Stimulated activated CD8-positive, alpha-beta memory T cell treated with anti-CD3 and anti-CD28 coated beads, Interleukin-4, amount 100 ng/mL, for 48 hours (primary cell): ENCODE measurements at regions not wholly inside any gene's neighbourhood (a gene's known extent, or its start where the extent isn't known, plus 50 kb on each side); places are given as distances from the start of the nearest gene placed in this dataset.

ENCODE experiments used
- DNase-seq: peaks from one replicate; pipeline ENCODE4 v3.0.0-alpha.2; 2020

GRCh38 chr6:90807791-90808701, 221.2 kb upstream of the MAP3K7 start:
- DNase-seq = no peak

DNA sequence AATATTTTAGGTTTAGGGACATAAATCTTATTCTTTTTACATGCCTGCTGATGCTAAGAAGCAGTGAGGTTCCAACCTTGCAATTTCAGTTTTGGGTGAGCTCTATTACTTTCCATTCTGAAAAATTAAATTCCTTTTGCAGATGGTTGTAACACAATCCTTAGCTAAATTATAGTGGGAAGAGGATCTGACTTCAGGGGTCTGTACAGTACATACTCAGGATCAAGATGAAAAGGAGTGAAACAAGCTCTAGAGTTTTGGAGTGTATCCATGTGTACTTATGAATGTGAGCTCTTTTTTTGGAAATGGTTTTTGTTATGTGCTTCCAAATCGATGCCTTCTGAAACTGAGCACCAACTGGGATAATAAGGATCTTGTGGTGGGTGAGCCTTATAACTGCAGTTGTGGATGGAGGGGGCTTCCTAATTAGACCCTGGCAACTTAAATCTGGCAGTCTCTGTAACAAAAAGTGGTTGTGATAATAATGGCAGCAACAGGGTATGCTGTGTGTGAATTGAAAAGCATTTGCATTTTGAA, 218.8 kb upstream of the MAP3K7 start:
- DNase-seq = no peak

GRCh38 chr6:90803956-90804355, 217.1 kb upstream of the MAP3K7 start:
- DNase-seq = no peak

DNA sequence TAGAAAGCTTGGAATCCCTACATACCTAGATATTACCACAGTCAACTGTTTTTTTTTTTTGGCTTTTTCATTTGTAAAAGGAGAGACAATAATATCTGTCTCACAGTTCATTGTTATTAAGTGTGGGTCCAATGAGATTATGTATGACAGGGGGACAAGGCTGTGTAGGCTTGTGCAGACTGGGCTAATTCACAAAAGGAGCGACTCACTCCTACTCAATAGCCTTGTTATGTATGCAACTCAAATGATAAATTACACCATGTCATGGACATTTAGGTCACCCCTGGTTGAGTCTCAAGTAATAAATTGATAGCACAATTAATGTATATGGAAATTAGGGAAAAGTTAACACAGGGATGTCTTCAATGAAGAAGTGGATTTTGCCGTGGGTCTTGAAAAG, 208.2 kb upstream of the MAP3K7 start:
- DNase-seq = no peak

DNA sequence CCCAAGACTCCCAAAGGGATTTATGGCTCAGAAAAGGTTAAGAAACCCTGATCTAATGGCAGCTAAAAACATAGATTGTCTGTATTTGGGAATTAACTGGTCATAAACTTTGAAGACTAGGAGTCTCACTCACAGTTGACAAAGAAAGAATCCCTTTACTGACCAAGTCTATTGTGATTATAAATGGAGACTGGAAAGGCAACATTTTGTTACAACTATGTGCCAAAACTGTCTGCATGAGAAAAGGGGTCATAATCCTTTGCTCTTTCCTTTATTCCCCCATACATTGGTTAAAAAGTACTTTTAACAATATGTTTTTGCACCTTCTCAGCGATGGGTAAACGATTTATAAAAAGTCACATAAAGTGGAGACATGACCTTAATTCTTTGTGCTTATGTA, 206.9 kb upstream of the MAP3K7 start:
- DNase-seq = no peak

GRCh38 chr6:90790696-90791095, 203.8 kb upstream of the MAP3K7 start:
- no peak for DNase-seq

DNA sequence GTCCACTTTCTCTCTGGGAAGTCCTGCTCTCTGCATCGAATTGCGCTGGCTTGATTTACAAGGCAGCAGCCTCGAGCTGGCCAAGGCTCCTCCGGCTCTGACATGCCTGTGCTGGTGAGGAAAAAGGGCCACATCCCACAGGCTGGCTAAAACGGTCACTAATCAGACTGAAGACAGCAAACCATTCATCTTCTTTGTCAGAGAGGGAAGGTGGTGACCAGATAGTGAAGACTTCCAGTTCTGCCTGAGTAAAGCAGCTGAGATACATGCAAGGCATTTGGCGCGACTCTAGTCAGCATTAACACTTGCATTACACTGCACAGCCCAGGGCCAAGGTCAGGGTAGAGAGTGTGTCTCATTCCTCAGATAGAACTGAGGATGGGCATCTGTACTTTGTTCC, 203.2 kb upstream of the MAP3K7 start:
- no peak for DNase-seq

DNA sequence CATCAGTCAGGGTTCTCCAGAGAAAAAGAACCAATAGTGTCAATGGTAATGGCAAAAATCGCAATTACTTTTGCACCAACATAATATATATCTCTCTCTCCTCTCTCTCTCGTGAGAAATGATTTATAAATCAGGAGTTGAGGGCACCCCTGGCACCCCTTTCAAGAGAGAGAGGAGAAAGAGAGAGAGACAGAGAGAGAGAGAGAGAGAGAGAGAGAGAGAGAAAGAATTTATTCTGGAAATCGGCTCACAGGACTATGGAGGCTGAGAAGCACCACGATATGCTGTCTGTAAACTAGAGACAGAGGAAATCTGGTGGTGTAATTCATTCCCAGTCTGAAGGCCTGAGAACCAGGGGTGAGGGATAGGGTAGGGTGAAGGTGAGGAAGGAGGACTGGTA, 201.9 kb upstream of the MAP3K7 start:
- DNase-seq = no peak

DNA sequence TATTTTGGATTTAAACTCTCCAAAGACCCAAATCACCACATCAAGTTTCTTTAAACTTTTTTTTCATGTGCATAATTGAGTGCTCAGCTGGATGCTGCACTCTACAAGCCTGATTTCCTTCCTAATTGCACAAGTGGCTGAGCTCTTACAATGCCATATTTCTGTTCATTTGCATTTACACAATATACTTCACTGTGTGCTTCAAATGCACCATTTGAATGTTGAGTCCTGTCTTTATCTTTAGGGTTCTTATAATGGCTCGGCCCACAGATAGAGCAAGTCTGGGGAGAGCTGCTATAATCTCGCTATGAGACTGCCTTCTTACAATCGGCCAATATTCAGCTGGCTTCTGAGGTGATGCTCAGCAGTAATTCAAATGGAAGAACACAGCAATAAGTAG, 200.6 kb upstream of the MAP3K7 start:
- no peak for DNase-seq

- DNase-seq = no peak
Observed at GRCh38 chr6:90780778-90781177, 193.9 kb upstream of the MAP3K7 start.

- no peak for DNase-seq
Observed at GRCh38 chr6:90780141-90780540, 193.3 kb upstream of the MAP3K7 start.

DNA sequence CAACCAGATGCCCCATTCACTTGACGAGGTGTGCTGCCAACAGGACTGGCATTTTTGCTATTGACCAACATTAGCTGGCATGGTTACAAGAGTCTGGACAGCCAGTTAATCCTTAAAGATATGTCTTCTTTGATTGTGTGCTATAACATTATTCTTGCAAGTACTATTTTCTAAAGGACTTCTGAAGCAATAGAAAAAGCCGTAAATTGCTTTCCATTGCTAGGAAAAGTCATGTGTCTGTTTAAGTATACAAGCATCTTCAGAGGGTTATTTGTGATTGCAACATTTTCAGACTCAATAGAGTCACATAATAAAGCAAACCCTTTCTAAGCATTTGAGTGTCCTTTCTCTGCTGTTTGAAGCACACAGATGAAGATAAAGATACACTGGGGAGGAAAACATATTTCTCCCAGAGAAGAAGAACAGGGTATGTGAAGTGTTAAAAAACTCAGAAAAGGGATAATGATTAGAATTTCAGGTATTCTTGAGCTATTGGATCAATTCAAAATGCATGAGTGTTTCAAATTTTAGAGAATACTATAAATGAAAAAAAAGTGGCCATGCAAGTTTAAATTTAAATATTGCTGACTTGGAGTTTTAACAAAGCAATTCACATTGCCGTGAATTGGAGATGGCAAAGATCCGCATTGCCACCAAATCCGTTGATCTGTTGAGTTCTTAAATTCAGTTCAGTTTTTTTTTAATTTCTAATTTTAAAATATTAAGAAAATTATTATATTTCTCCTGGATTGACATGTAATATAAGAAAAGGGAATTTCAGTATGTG, 191.7 kb upstream of the MAP3K7 start:
- DNase-seq = no peak

DNA sequence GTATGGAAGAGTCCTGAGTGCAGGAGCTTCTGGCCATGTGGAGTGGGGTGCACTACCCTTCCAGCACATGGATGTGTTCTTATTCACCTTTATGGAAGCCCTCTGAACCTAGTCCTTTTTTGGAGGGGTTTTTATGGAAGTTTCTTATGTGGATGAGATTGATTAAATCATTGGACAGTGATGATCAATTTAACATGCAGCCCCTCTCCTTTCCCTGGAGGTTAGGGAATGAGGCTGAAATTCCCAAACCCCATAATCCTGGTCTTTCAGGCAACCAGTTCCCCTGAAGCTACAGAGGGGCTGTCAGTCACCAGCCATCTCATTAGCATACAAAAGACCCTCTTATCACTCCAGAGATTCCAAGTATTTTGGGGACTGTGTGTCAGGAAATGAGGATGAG, 183.9 kb upstream of the MAP3K7 start:
- DNase-seq = no peak

- DNase-seq = no peak
Observed at GRCh38 chr6:90765895-90766294, 179.0 kb upstream of the MAP3K7 start.

DNA sequence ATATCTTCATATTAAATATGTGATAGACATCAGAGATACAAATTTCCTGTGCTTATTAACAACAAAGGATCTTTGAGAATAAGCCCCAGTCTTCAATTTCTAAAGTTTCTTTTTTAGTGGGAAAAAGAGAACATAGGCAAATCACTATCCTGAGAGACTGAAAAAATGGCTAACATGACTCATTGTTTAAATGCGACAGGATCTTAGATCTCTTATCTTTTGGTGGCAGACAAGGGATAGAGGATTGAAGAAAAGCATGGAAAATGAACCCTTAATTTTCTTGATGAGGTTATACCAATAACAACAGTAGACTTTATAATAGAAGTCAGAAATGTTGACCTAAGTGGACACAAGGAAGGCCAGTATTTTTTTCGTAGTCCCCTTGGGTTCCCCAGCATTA, 178.6 kb upstream of the MAP3K7 start:
- no peak for DNase-seq

DNA sequence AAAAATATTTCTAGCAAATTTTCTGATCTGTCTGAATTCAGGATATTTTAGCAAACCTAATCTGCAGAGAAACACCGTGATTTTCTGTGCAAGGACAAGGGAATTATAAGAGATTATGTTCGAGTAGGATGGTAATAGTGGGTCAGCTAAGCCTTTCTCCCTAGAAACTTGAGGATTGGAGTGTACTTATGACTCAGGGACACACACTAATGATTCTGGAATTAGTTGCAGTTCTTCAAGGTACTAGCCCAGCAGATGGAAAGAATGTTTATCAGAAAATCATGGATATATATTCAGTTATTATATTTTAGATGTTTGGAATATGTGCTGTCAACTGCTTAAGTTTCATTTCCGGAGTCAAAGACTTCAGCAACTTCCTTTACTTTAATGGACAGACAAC, 177.1 kb upstream of the MAP3K7 start:
- no peak for DNase-seq

- no peak for DNase-seq
Observed at GRCh38 chr6:90759664-90760063, 172.8 kb upstream of the MAP3K7 start.

DNA sequence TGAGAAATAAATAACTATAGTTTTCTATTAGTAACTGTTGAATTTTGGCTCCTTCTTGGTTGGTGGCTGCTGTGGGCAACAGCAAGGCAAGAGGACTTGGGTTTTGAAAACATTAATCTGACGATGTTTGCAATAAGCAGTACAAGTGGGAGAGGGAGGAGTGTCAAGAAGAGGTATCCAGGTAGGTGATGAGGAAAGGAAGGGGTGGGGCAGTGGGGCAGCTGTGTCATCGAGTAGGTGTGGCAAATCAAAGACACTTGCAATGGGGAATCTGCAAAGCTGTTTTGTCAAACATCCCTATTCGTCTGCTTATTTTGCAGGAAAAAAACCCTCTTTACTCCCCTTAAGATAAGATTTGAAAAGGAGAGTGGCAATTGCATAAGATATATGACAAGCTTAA, 171.9 kb upstream of the MAP3K7 start:
- DNase-seq = no peak

DNA sequence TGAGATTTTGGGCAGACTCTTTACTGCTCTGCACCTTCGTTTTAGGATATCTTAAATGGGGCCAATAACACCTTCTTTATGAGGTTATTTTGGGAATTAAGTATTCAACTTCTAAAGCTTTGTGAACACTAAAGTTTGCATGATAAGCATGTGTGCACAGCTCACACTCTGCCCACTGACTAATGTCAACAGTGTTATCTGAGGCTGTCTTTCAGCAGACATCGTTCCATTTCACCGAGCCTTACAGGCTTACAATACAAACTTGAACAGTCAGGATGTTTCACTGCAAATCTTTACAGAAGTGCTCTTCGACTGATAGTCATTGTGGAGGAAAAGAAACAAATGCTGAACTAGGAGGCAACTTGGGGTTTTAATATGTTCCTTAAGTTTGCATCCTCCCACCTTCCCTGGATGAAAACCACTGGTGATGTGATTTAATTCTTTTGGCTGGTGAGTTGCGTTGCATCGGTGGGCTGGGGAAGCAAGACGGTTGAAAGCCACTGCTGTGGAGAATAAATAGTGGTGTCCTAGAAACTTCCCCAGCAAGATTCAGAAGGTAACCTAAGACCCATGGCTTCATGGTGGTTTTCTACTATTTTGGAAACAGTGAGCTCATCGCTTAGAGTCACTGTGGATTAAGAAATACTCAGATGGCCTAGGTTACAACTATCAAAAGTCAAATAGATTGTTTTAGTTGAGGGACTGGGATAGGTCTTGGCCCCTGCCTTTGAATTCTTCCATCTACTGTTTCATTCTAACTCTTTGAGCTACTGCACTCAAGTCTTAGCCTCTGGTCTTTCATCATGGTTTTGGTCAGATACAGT, 167.2 kb upstream of the MAP3K7 start:
- DNase-seq = no peak

- DNase-seq = no peak
Observed at GRCh38 chr6:90739802-90740201, 152.9 kb upstream of the MAP3K7 start.

GRCh38 chr6:90739339-90739738, 152.5 kb upstream of the MAP3K7 start:
- DNase-seq = no peak

- no peak for DNase-seq
Observed at GRCh38 chr6:90730151-90730673, 143.3 kb upstream of the MAP3K7 start.

- no peak for DNase-seq
Observed at GRCh38 chr6:90729057-90729456, 142.2 kb upstream of the MAP3K7 start.
